ENCODE measurements at regions not wholly inside any gene's neighbourhood (a gene's known extent, or its start where the extent isn't known, plus 50 kb on each side); places are given as distances from the start of the nearest gene placed in this dataset.

- TF ChIP-seq CTCF (conservative IDR thresholded peaks at IDR 0.05; ENCODE audit: low read depth, low read length) (no peak), POLR2A (IDR thresholded peaks at IDR 0.05; ENCODE audit: low read depth, low read length) (no peak), MAZ (IDR thresholded peaks at IDR 0.05; ENCODE audit: borderline replicate concordance, low read depth, low read length) (no peak), SMC3 (IDR thresholded peaks at IDR 0.05; ENCODE audit: low read depth, low read length) (no peak)
These were observed 165.7 kb upstream of the PTPRK start for GRCh38 chr6:128686084-128686483.
